Testis (tissue), 2 donors: ENCODE measurements at regions not wholly inside any gene's neighbourhood (a gene's known extent, or its start where the extent isn't known, plus 50 kb on each side); places are given as distances from the start of the nearest gene placed in this dataset.
"Not testable (repeated sequence)": the region's sequence is repeated elsewhere in the genome, so short reads cannot be mapped to it uniquely, and the experiment has no call there.

Experiments used
- CTCF ChIP-seq, 3 experiments: fragments of 450-650 bp in 2 of 3; fragments of 200-600 bp in 1 of 3; sonication (generic) in 1 of 3; IDR thresholded peaks; one replicate each; pipeline ENCODE4 v1.5.1; 2016 to 2019; ENCODE audit warnings: antibody characterized with exemption in 3 of 3, mild to moderate bottlenecking in 2 of 3, moderate library complexity in 1 of 3
- POLR2A ChIP-seq: fragments of 450-650 bp; IDR thresholded peaks from one replicate; pipeline ENCODE4 v1.6.1; 2017; ENCODE audit warnings: antibody characterized with exemption, mild to moderate bottlenecking, moderate library complexity

- not testable (repeated sequence) for TF ChIP-seq CTCF (IDR thresholded peaks at IDR 0.05); POLR2A
Measured at GRCh38 chr1:211889307-211890090, 58.9 kb upstream of the LPGAT1 start.
